Common myeloid progenitor, CD34-positive (primary cell): ENCODE measurements at regions not wholly inside any gene's neighbourhood (a gene's known extent, or its start where the extent isn't known, plus 50 kb on each side); places are given as distances from the start of the nearest gene placed in this dataset.

Experiments used
- CTCF ChIA-PET: fragments of 350-600 bp; sonication (Branson Sonifier 250); formaldehyde crosslinking; loops from one replicate; lab custom pipeline; 2021; ENCODE audit warnings: antibody characterized with exemption; lab: Charles Lee
- POLR2A ChIA-PET: fragments of 350-600 bp; sonication (Branson Sonifier 250); formaldehyde crosslinking; loops from one replicate; lab custom pipeline; 2021; ENCODE audit warnings: antibody characterized with exemption; lab: Charles Lee
- DNase-seq, 3 donors: peaks; one replicate each; pipeline versions ENCODE4 v3.0.0 to v3.0.0-alpha.2; 2013
- H3K27ac ChIP-seq, 2 experiments: 1 replicate in 1 of 2; 2 replicates in 1 of 2; pipeline ENCODE4 v1.7.0; 2013; ENCODE audit warnings: inconsistent platforms in 2 of 2, low read length in 2 of 2, mild to moderate bottlenecking in 2 of 2, low read depth in 1 of 2, moderate library complexity in 1 of 2; ENCODE audit not compliant: severe bottlenecking in 2 of 2, insufficient read depth in 1 of 2, poor library complexity in 1 of 2
- H3K27me3 ChIP-seq, 5 experiments: replicated peaks in 2 of 5; 1 replicate in 3 of 5; 2 replicates in 2 of 5; pipeline versions ENCODE4 v1.6.1 to v1.7.0; 2013; ENCODE audit warnings: low read length in 4 of 5, mild to moderate bottlenecking in 2 of 5, moderate library complexity in 2 of 5, inconsistent platforms in 1 of 5; ENCODE audit not compliant: insufficient read depth in 5 of 5, control insufficient read depth in 4 of 5
- H3K36me3 ChIP-seq, 4 experiments: 1 replicate in 2 of 4; 2 replicates in 2 of 4; pipeline versions ENCODE4 v1.6.1 to v1.7.0; 2013; ENCODE audit warnings: low read length in 3 of 4, control low read depth in 1 of 4, mild to moderate bottlenecking in 1 of 4; ENCODE audit not compliant: control insufficient read depth in 4 of 4, insufficient read depth in 4 of 4
- H3K4me1 ChIP-seq, 4 experiments: 1 replicate in 3 of 4; 2 replicates in 1 of 4; pipeline versions ENCODE4 v1.6.1 to v1.7.1; 2013; ENCODE audit warnings: low read length in 3 of 4, mild to moderate bottlenecking in 3 of 4, control low read depth in 1 of 4, inconsistent platforms in 1 of 4, moderate library complexity in 1 of 4; ENCODE audit not compliant: control insufficient read depth in 4 of 4, insufficient read depth in 4 of 4; ENCODE audit errors: control extremely low read depth in 1 of 4
- H3K4me3 ChIP-seq, 7 experiments: 1 replicate in 4 of 7; 2 replicates in 3 of 7; pipeline versions ENCODE4 v1.5.1 to v1.7.0; 2013; ENCODE audit warnings: mild to moderate bottlenecking in 7 of 7, low read length in 6 of 7, moderate library complexity in 6 of 7, inconsistent platforms in 2 of 7, low read depth in 2 of 7, control low read depth in 1 of 7; ENCODE audit not compliant: insufficient read depth in 4 of 7, control insufficient read depth in 1 of 7; ENCODE audit errors: extremely low read depth in 1 of 7
- H3K9me3 ChIP-seq, 5 experiments: 1 replicate in 4 of 5; 2 replicates in 1 of 5; pipeline versions ENCODE4 v1.6.1 to v1.7.1; 2013; ENCODE audit warnings: low read length in 4 of 5, mild to moderate bottlenecking in 2 of 5, inconsistent platforms in 1 of 5, low read depth in 1 of 5, moderate library complexity in 1 of 5; ENCODE audit not compliant: control insufficient read depth in 4 of 5, insufficient read depth in 2 of 5; ENCODE audit errors: control extremely low read depth in 1 of 5
- WGBS: methylation state at CpG from one replicate; pipeline ENCODE4 v1.1.5; 2013; ENCODE audit not compliant: insufficient coverage; 5-methylcytosine and 5-hydroxymethylcytosine counted together

- H3K27ac ChIP-seq: no peak overlapping the region
- H3K27me3 ChIP-seq: no peaks in the 10 kb centered on the region
- no peaks in the 10 kb centered on the region for H3K36me3 ChIP-seq
- no peaks in the 10 kb centered on the region for H3K4me1 ChIP-seq
- no peak overlapping the region for H3K4me3 ChIP-seq
- WGBS: no CpG with 5 or more reads among the region's 2 CpGs
- H3K9me3 ChIP-seq: no peaks in the 10 kb centered on the region
- ChIA-PET POLR2A (no interaction called here), CTCF (no interaction called here)
- no peak for DNase-seq
Observed at GRCh38 chr12:45598336-45598735, 131.2 kb upstream of the ARID2 start.

DNA sequence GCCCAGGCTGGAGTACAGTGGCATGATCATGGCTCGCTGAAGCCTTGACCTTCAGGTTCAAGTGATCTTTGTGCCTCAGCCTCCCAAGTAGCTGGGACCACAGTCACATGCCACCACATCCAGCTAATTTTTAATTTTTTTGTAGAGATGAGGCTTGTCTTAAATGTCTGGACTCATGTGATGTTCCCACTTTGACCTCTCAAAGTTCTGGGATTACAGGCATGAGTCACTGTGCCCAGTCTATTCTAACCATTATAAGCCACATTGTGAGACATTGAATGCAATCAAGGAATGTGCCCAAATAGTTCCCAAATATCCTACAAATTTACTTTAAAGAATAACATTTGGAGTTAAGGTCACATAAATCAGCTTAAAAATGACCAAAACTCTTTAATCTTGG lies 130.7 kb upstream of the ARID2 start:
- Histone ChIP-seq H3K36me3 (no peaks in the 10 kb centered on the region), H3K27ac (no peak overlapping the region), H3K9me3 (no peaks in the 10 kb centered on the region), H3K27me3 (no peaks in the 10 kb centered on the region), H3K4me3 (no peak overlapping the region), H3K4me1 (no peaks in the 10 kb centered on the region)
- no peak for DNase-seq
- WGBS: 100% methylated on average over 1 of the region's 1 CpG
- ChIA-PET CTCF (no interaction called here), POLR2A (no interaction called here)

- Histone ChIP-seq H3K27ac (no peak overlapping the region), H3K4me1 (no peaks in the 10 kb centered on the region), H3K9me3 (no peaks in the 10 kb centered on the region), H3K4me3 (no peak overlapping the region), H3K27me3 (no peaks in the 10 kb centered on the region), H3K36me3 (no peaks in the 10 kb centered on the region)
- ChIA-PET CTCF (interaction anchor here (1.4 kb wide), 1 partner anchor 11 kb away, joined by 3 read pairs; no protein-coding TSS in a partner anchor), POLR2A (no interaction called here)
- DNase-seq: no peak
- WGBS: 100% methylated on average over 1 of the region's 2 CpGs
Observed at GRCh38 chr12:45599196-45599595, 130.3 kb upstream of the ARID2 start.

DNA sequence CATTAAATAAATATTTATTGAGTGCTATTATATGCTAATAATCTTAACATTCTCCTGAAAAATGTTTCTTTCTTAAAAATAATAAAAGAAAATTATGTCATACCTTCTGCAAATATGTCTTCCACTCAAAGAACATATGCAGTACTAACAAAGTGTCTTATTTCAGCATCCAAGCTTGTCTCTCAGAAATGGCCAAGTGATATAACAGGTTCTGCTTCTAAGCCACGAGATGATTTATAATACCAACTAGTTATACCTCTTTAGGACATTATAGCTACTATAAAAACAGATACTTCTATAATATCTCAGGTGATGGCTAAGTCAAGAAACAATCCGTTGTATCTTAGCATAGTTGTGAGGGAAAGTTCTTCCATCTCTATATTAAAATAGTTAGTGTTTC lies 128.1 kb upstream of the ARID2 start:
- ChIA-PET POLR2A (no interaction called here), CTCF (no interaction called here)
- no peak overlapping the region for H3K4me3 ChIP-seq
- H3K27ac ChIP-seq: no peak overlapping the region
- H3K27me3 ChIP-seq: no peaks in the 10 kb centered on the region
- no peak for DNase-seq
- no CpG with 5 or more reads among the region's 2 CpGs for WGBS
- H3K9me3 ChIP-seq: peaks cover 0 to 9% (median 2%) of the 10 kb centered on the region in 5 experiments
- no peaks in the 10 kb centered on the region for H3K36me3 ChIP-seq
- H3K4me1 ChIP-seq: no peaks in the 10 kb centered on the region

- 95% methylated on average over 2 of the region's 4 CpGs for WGBS
- H3K27ac ChIP-seq: no peak overlapping the region
- no peak overlapping the region for H3K4me3 ChIP-seq
- peaks cover 0 to 9% (median 2%) of the 10 kb centered on the region in 5 experiments for H3K9me3 ChIP-seq
- no peaks in the 10 kb centered on the region for H3K27me3 ChIP-seq
- H3K36me3 ChIP-seq: no peaks in the 10 kb centered on the region
- no peaks in the 10 kb centered on the region for H3K4me1 ChIP-seq
- ChIA-PET CTCF (no interaction called here), POLR2A (no interaction called here)
- DNase-seq: no peak
Observed at GRCh38 chr12:45601888-45602287, 127.6 kb upstream of the ARID2 start.

- no peaks in the 10 kb centered on the region for H3K36me3 ChIP-seq
- DNase-seq: peak in 1 of 3 donors; percentile 12
- H3K4me1 ChIP-seq: no peaks in the 10 kb centered on the region
- peaks cover 0 to 9% (median 2%) of the 10 kb centered on the region in 5 experiments for H3K9me3 ChIP-seq
- no peak overlapping the region for H3K4me3 ChIP-seq
- no peak overlapping the region for H3K27ac ChIP-seq
- WGBS: 100% methylated on average over 1 of the region's 1 CpG
- POLR2A ChIA-PET: no interaction called here
- H3K27me3 ChIP-seq: no peaks in the 10 kb centered on the region
- CTCF ChIA-PET: no interaction called here
Observed at GRCh38 chr12:45605624-45606023, 123.9 kb upstream of the ARID2 start.

DNA sequence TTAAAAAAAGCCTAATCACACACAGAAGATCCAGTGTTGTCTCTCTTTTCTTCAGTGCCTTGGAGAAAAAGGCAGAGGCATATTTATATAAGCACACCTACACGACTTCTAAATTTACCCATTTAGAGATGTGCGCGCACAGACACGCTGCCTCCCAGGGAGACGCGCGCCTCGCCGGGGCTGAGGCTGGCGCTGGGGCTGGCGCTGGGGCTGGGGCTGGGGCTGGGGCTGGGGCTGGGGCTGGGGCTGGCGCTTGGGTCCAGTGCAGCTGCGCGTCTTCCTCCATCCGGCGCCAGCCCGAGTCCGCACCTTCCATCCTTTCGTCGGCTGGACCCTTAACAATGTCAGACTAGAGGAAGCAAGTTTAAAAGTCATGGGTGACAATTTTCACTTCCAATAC lies 118.4 kb upstream of the ARID2 start:
- 19% methylated on average over 7 of the region's 20 CpGs for WGBS
- peak in 1 of 3 donors; percentile 2 for DNase-seq
- peaks cover 0 to 5% (median 1%) of the 10 kb centered on the region in 4 experiments for H3K4me1 ChIP-seq
- H3K9me3 ChIP-seq: peaks cover 0 to 1% (median 0%) of the 10 kb centered on the region in 5 experiments
- no peaks in the 10 kb centered on the region for H3K27me3 ChIP-seq
- ChIA-PET CTCF (interaction anchor here (1.0 kb wide), 1 partner anchor 11 kb away, joined by 3 read pairs; no protein-coding TSS in a partner anchor), POLR2A (no interaction called here)
- H3K36me3 ChIP-seq: no peaks in the 10 kb centered on the region
- H3K4me3 ChIP-seq: peak overlapping the region in 5 of 7 experiments; percentile 34 to 59 (median 35)
- H3K27ac ChIP-seq: no peak overlapping the region
